IPS-18a (cell line): ENCODE measurements at regions not wholly inside any gene's neighbourhood (a gene's known extent, or its start where the extent isn't known, plus 50 kb on each side); places are given as distances from the start of the nearest gene placed in this dataset.

Source experiments
- H3K27ac ChIP-seq: one replicate; pipeline ENCODE4 v1.5.1; 2013; ENCODE audit warnings: low read length
- H3K27me3 ChIP-seq: one replicate; pipeline ENCODE4 v1.6.1; 2013; ENCODE audit warnings: mild to moderate bottlenecking, low read length; ENCODE audit not compliant: control insufficient read depth, insufficient read depth
- H3K36me3 ChIP-seq: one replicate; pipeline ENCODE4 v1.6.1; 2013; ENCODE audit warnings: low read depth, low read length; ENCODE audit not compliant: control insufficient read depth
- H3K4me1 ChIP-seq: one replicate; pipeline ENCODE4 v1.6.1; 2013; ENCODE audit warnings: low read depth, low read length; ENCODE audit not compliant: control insufficient read depth
- H3K4me3 ChIP-seq: one replicate; pipeline ENCODE4 v1.5.1; 2013; ENCODE audit warnings: low read length
- H3K9ac ChIP-seq: one replicate; pipeline ENCODE4 v1.6.1; 2013; ENCODE audit warnings: mild to moderate bottlenecking, low read length, moderate library complexity
- H3K9me3 ChIP-seq: one replicate; pipeline ENCODE4 v1.6.1; 2013; ENCODE audit warnings: low read depth, low read length; ENCODE audit not compliant: control insufficient read depth

DNA sequence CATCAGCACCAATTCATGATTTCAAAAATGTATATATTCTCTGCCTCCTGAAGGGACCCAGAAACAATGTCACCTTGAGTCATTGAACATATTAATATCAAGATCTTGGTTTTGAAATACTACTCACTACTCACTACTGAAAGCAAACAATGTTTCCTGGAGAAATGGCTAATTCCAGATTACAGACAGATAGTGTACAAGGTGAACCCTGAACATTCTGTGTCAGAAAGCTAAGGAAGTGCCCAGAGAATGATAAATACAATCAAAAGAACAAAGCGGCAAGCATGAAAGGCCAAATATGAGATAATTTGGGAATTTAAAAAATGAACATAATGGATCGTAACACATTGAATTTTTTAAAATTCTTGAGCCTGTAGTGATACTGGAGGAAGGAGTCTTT lies 101.5 kb upstream of the TENT5A start:
- no peak overlapping the region for H3K27ac ChIP-seq

DNA sequence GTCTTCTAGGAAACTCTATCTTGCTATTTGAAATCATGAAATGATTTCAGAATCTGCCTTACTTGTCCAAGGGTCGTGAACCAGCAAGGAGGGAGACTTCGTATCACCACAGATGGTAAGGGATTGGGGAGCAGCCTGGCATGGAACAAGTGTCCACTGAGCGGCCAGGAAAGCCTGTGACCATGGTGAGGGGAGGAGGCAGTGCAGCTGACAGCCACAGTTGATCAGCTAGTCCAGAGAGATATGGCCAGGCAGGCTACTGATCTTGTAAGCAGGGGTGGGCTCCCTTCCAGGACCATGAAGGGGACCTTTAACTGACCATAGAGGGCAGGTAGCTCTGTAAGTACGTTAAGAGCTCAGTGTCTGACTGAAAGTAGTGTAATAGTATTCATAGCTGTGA lies 96.8 kb upstream of the TENT5A start:
- no peaks in the 10 kb centered on the region for H3K9me3 ChIP-seq
- H3K36me3 ChIP-seq = no peaks in the 10 kb centered on the region
- no peaks in the 10 kb centered on the region for H3K27me3 ChIP-seq
- no peaks in the 10 kb centered on the region for H3K4me1 ChIP-seq
- no peak overlapping the region for H3K27ac ChIP-seq
- H3K9ac ChIP-seq = no peak overlapping the region
- H3K4me3 ChIP-seq = no peak overlapping the region

More for the DNA sequence above, 101.5 kb upstream of the TENT5A start:
- Histone ChIP-seq H3K4me3 (no peak overlapping the region), H3K9ac (no peak overlapping the region), H3K9me3 (no peaks in the 10 kb centered on the region), H3K4me1 (no peaks in the 10 kb centered on the region), H3K27me3 (no peaks in the 10 kb centered on the region), H3K36me3 (no peaks in the 10 kb centered on the region)

DNA sequence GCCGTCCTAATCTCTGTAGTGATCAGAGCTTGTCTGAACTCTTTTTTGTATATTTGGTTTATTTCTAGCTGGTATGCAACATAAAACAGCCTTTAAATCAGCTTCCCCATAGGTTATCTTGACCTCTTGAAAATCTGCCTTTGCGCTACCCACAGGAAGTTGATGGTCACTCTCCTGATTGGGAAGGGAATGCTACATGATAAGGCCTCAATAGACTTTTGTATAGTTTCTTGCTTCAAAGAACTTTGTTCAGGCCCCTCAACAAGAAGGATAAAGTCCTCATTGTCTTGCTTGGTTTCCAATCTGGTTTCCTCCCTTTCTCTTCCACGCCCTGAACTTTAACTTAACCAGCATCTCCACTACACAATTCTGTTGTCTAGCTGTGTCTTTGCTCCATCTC lies 95.4 kb upstream of the TENT5A start:
- H3K9ac ChIP-seq = no peak overlapping the region
- H3K4me1 ChIP-seq = no peaks in the 10 kb centered on the region
- H3K27me3 ChIP-seq = no peaks in the 10 kb centered on the region
- no peaks in the 10 kb centered on the region for H3K9me3 ChIP-seq
- no peak overlapping the region for H3K27ac ChIP-seq
- no peaks in the 10 kb centered on the region for H3K36me3 ChIP-seq
- no peak overlapping the region for H3K4me3 ChIP-seq

DNA sequence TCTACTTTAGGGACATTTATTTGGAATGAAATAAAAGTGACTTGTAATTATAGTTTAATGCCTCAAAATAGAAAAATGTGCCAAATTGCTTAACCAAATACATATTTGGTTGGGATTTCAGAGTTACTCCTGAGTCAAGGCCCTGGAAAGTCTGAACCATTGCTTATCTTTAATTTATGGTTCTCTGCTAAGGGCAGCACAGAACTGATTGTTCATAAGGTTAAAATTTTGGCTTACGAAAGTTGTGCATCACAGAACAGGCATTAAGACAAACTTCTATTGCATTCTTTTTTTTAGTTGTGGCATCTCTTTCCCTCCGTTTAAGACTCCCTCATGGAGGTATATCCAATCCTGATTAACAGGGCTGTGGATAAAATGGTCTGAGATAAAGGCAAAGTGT lies 92.2 kb upstream of the TENT5A start:
- Histone ChIP-seq H3K36me3 (no peaks in the 10 kb centered on the region), H3K4me1 (no peaks in the 10 kb centered on the region), H3K9me3 (no peaks in the 10 kb centered on the region), H3K27ac (no peak overlapping the region), H3K27me3 (no peaks in the 10 kb centered on the region), H3K4me3 (no peak overlapping the region), H3K9ac (no peak overlapping the region)

DNA sequence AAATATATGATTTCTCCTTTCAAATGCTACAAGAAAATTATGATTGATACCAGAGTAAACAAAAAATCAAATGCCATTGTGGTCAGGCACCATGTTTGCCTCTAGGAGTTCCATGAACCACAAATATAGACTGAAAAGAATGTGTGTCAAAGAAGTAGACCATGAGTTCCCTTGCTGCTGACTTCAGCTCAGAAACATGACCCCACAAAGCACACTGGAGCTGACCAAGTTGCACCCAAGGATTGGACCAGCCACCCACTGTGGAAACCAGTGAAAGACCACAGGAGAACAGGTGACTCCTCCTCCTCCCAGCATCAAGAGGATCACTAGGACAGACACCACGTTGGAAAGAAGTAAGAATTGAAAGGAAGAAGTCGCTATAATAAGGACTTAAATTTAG lies 90.8 kb upstream of the TENT5A start:
- no peak overlapping the region for H3K27ac ChIP-seq
- H3K4me3 ChIP-seq = no peak overlapping the region
- no peaks in the 10 kb centered on the region for H3K9me3 ChIP-seq
- H3K36me3 ChIP-seq = no peaks in the 10 kb centered on the region
- H3K27me3 ChIP-seq = no peaks in the 10 kb centered on the region
- H3K4me1 ChIP-seq = no peaks in the 10 kb centered on the region
- no peak overlapping the region for H3K9ac ChIP-seq

DNA sequence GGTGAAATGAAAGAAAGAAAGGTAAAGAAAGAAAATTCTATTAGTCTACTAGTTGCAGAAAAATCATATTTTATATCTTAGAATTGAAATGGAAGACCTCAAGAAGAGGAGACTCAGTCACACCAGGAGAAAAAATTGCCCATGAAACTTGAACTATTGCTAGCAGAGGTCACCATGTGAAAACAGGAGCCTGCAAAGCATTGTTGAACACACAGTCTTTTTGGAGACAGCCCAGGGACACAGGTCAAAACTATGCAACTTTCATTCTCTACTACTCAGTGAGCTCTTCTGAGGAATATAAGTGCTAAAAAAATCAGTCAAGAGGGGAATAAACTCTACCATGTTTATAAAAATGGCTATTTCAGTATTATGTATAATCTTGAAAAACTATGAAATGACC lies 89.8 kb upstream of the TENT5A start:
- no peak overlapping the region for H3K9ac ChIP-seq

DNA sequence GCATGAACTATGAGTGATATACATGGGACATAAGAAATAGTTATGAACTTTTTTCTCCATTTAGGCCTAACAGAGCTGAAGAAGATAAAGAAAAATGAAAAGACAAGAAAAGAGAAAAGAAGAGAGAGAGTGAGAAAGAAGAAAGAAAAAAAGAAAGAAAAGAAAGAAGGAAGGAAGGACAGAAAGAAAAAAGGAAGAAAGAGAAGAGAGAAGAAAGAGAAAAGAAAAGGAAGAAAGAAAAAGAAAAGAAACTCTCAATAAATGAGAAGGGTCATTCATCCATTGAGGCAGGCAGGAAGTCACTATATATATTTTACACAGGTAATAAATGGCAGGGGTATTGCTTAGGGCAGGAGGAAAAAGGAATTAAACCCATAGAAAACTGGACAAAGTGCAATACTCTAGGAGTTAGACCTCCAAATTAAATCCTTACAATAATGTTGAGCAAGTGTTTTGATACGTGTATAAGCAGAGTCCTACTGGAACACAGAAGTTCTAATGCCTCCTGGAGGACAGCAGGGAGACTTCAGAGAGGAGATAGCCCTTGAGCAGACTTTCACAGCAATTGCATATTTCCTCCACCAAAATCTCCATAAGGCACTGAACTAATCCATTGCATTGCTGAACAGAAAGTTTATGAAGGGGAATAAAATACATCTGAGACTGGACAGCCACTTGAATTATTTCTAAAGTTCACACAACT lies 86.4 kb upstream of the TENT5A start:
- Histone ChIP-seq H3K36me3 (no peaks in the 10 kb centered on the region), H3K4me3 (no peak overlapping the region), H3K9ac (no peak overlapping the region), H3K27ac (no peak overlapping the region), H3K9me3 (no peaks in the 10 kb centered on the region), H3K27me3 (no peaks in the 10 kb centered on the region), H3K4me1 (no peaks in the 10 kb centered on the region)

More for the DNA sequence above, 89.8 kb upstream of the TENT5A start:
- no peaks in the 10 kb centered on the region for H3K36me3 ChIP-seq
- H3K9me3 ChIP-seq = no peaks in the 10 kb centered on the region
- no peaks in the 10 kb centered on the region for H3K4me1 ChIP-seq
- no peaks in the 10 kb centered on the region for H3K27me3 ChIP-seq
- H3K4me3 ChIP-seq = no peak overlapping the region
- H3K27ac ChIP-seq = no peak overlapping the region

DNA sequence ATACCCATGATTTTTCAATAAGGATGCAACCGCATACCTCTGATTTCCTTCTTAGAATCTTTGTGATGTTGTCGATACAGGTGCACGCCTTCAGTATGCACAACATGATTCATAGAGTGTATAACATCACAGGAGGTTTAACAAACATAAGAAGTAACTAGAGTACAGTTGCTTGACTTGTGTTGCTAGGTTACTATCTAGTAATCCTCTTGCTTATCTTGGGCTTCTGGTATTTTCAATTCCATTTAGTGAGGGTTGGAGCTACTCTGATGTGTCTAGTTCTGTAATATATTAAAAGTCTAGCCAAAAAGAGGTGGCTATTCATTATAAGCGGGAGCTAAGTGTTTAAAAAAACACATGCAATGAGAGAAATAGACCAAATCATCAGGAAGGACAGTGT lies 85.5 kb upstream of the TENT5A start:
- H3K9me3 ChIP-seq = no peaks in the 10 kb centered on the region
- no peak overlapping the region for H3K27ac ChIP-seq
- no peak overlapping the region for H3K4me3 ChIP-seq

DNA sequence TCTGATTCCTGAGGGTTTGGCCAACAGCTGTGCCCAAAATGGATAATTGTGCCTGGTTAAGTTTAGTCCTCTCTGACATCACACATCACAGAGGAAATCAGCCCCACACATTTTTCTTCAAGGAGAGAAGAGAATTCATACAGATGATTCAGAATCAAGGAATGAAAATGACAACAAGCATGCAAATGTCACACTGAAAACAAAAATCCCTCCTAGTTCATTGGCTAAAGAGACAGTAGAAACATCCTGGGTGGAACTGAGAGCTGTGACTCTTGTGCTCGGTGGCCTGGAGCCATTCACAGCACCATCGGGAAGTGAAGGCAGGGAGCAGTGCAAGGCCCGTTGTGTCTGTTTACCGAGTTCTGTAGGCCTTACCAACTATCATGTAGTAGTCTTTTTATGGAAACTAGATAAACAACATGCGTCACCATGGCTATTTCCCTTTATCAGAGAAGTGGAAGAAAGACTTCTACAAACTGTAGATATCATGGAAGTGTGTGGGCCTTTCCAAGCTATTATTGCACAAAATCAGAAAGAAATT lies 81.7 kb upstream of the TENT5A start:
- Histone ChIP-seq H3K4me1 (no peaks in the 10 kb centered on the region), H3K9me3 (no peaks in the 10 kb centered on the region), H3K4me3 (no peak overlapping the region), H3K9ac (no peak overlapping the region), H3K27ac (no peak overlapping the region), H3K36me3 (no peaks in the 10 kb centered on the region), H3K27me3 (no peaks in the 10 kb centered on the region)

More for the DNA sequence above, 85.5 kb upstream of the TENT5A start:
- Histone ChIP-seq H3K27me3 (no peaks in the 10 kb centered on the region), H3K9ac (no peak overlapping the region), H3K36me3 (no peaks in the 10 kb centered on the region), H3K4me1 (no peaks in the 10 kb centered on the region)

DNA sequence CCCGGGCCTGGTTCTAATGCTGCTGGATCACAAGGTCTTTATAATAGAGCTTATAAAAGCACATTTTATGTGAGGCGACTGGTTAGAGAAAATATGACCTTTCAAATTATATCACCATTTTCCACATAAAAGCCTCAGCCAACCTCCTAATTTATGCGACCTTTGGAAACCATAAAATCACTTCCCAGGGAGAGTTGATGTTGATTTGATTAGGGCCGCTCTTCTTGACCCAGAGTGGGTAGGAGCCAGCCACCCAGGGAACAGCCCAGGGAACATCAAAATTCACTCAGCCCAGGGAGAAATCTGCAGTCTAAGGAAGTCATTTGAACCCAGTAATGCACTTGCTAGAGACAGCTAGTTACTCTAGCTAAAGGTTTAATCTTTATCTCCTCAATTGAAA lies 79.8 kb upstream of the TENT5A start:
- Histone ChIP-seq H3K9ac (no peak overlapping the region), H3K4me1 (no peaks in the 10 kb centered on the region), H3K27me3 (no peaks in the 10 kb centered on the region), H3K36me3 (no peaks in the 10 kb centered on the region), H3K27ac (no peak overlapping the region), H3K9me3 (no peaks in the 10 kb centered on the region), H3K4me3 (no peak overlapping the region)

DNA sequence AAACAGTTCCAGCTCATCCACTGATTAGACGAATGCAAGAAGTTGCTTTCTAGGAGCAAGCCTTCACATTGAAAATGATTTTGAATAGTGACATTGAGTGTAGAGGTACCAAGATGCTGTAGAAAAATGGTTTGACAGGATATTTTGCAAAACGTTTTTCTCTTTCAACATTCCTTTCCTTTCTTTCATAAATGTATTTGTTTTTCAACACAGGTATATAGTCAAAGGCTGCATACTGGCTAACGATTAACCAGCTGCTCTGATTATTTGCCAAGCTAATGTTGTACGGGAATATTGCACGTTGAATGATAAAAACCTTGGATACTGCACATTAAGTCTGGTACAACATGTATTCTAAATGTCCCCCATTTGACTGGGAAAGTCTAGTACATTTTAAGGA lies 78.8 kb upstream of the TENT5A start:
- Histone ChIP-seq H3K36me3 (no peaks in the 10 kb centered on the region), H3K27me3 (no peaks in the 10 kb centered on the region), H3K9ac (no peak overlapping the region), H3K4me3 (no peak overlapping the region), H3K4me1 (no peaks in the 10 kb centered on the region), H3K27ac (no peak overlapping the region), H3K9me3 (no peaks in the 10 kb centered on the region)

DNA sequence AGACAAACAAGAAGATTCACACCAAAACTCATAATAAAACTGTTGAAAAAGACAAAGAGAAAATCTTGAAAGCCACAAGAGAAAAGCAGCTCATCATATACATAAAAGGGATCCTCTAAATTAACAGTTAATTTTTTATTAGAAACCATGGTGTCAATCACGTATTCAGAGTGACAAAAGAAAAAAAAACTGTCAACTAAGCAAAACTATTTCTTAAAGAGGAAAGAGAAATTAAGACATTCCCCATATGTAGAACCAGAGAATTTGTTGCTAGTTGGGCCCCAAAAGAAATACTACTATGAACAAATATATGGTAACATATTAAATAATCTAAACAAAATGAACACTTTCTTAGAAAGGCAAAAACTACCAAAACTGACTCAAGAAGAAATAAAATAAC lies 74.3 kb upstream of the TENT5A start:
- no peak overlapping the region for H3K9ac ChIP-seq
- H3K27ac ChIP-seq = no peak overlapping the region

More for the DNA sequence above, 74.3 kb upstream of the TENT5A start:
- Histone ChIP-seq H3K4me3 (no peak overlapping the region), H3K9me3 (no peaks in the 10 kb centered on the region), H3K4me1 (no peaks in the 10 kb centered on the region), H3K36me3 (no peaks in the 10 kb centered on the region), H3K27me3 (no peaks in the 10 kb centered on the region)
